C1 segment of cervical spinal cord (tissue), 14 donors: ENCODE measurements at regions not wholly inside any gene's neighbourhood (a gene's known extent, or its start where the extent isn't known, plus 50 kb on each side); places are given as distances from the start of the nearest gene placed in this dataset.

Source experiments
- DNase-seq, 14 donors: peaks; one replicate each; lab custom pipeline; 2025; lab: John Stamatoyannopoulos, UW

- DNase-seq: no peak
Observed at GRCh38 chr1:68293122-68293521, 60.8 kb upstream of the WLS start.

- DNase-seq: no peak
Observed at GRCh38 chr1:68291688-68292384, 59.5 kb upstream of the WLS start.

- no peak for DNase-seq
Observed at GRCh38 chr1:68287241-68287640, 54.9 kb upstream of the WLS start.

GRCh38 chr1:68285046-68285445 lies 52.7 kb upstream of the WLS start:
- no peak for DNase-seq

- no peak for DNase-seq
Observed at GRCh38 chr1:68281946-68282615, 49.8 kb upstream of the WLS start.
